HepG2 (cell line): ENCODE measurements at regions not wholly inside any gene's neighbourhood (a gene's known extent, or its start where the extent isn't known, plus 50 kb on each side); places are given as distances from the start of the nearest gene placed in this dataset.

Source experiments
- ARNT ChIP-seq: fragments of 450-650 bp; IDR thresholded peaks from 2 replicates; pipeline ENCODE4 v1.6.1; 2017
- CTCF ChIP-seq: sonication (generic); formaldehyde crosslinking; IDR thresholded peaks from 2 replicates; pipeline ENCODE4 v1.5.0; 2020; ENCODE audit warnings: mild to moderate bottlenecking, missing genetic modification reagents, moderate library complexity
- DR1 ChIP-seq: sonication (generic); formaldehyde crosslinking; IDR thresholded peaks from 2 replicates; pipeline ENCODE4 v1.8.0; 2021; ENCODE audit warnings: mild to moderate bottlenecking, missing genetic modification reagents, inconsistent platforms
- GTF2F1 ChIP-seq: fragments of 150-350 bp; IDR thresholded peaks from 2 replicates; pipeline ENCODE4 v1.6.1; 2014; ENCODE audit warnings: low read length
- HOXD1 ChIP-seq: sonication (generic); formaldehyde crosslinking; IDR thresholded peaks from 2 replicates; pipeline ENCODE4 v1.5.0; 2020; ENCODE audit warnings: missing genetic modification reagents
- RBM22 ChIP-seq: fragments of 200-400 bp; formaldehyde crosslinking; optimal IDR thresholded peaks from 2 replicates; pipeline ENCODE3; 2017; ENCODE audit warnings: mild to moderate bottlenecking, low read length, moderate library complexity
- SAFB2 ChIP-seq: sonication (generic); formaldehyde crosslinking; IDR thresholded peaks from 2 replicates; pipeline ENCODE4 v1.5.1; 2020; ENCODE audit warnings: missing genetic modification reagents, low read depth, mild to moderate bottlenecking, borderline replicate concordance
- SMAD3 ChIP-seq: sonication (generic); formaldehyde crosslinking; IDR thresholded peaks from 2 replicates; pipeline ENCODE4 v1.4.0; 2020; ENCODE audit warnings: missing genetic modification reagents
- SOX5 ChIP-seq: IDR thresholded peaks from 2 replicates; pipeline ENCODE4 v1.6.1; 2016; ENCODE audit warnings: borderline replicate concordance
- U2AF1 ChIP-seq: fragments of 200-400 bp; formaldehyde crosslinking; optimal IDR thresholded peaks from 2 replicates; pipeline ENCODE3; 2017; ENCODE audit warnings: mild to moderate bottlenecking, low read depth, low read length
- ZFP41 ChIP-seq: sonication (generic); formaldehyde crosslinking; IDR thresholded peaks from 2 replicates; pipeline ENCODE4 v1.4.0; 2020; ENCODE audit warnings: mild to moderate bottlenecking, missing genetic modification reagents, borderline replicate concordance
- ZNF670 ChIP-seq: sonication (generic); formaldehyde crosslinking; IDR thresholded peaks from 2 replicates; pipeline ENCODE4 v1.8.0; 2022; ENCODE audit warnings: mild to moderate bottlenecking, missing genetic modification reagents, borderline replicate concordance

- TF ChIP-seq CTCF (CRISPR knock-in tag) (no peak), HOXD1 (CRISPR knock-in tag) (no peak), RBM22 (no peak), ARNT (no peak), ZNF670 (CRISPR knock-in tag) (no peak), SAFB2 (CRISPR knock-in tag) (no peak), SMAD3 (no peak), GTF2F1 (no peak), U2AF1 (no peak), SOX5 (CRISPR knock-in tag) (no peak), DR1 (no peak), ZFP41 (no peak)
These were observed 576.8 kb downstream of the UQCRFS1 start for GRCh38 chr19:28636016-28636629.
